Nephron progenitor cell (in vitro differentiated cells): ENCODE measurements at regions not wholly inside any gene's neighbourhood (a gene's known extent, or its start where the extent isn't known, plus 50 kb on each side); places are given as distances from the start of the nearest gene placed in this dataset.

Experiments
- DNase-seq: peaks from one replicate; pipeline ENCODE4 v3.0.0; 2021
- H3K27ac Mint-ChIP-seq: 2 replicates; pipeline ENCODE4 v1.8.0; 2021; ENCODE audit warnings: mild to moderate bottlenecking, moderate library complexity, mixed read lengths
- H3K27me3 Mint-ChIP-seq: 2 replicates; pipeline ENCODE4 v1.8.0; 2021; ENCODE audit warnings: mild to moderate bottlenecking, low read depth, mixed read lengths; ENCODE audit not compliant: poor library complexity
- H3K36me3 Mint-ChIP-seq: 2 replicates; pipeline ENCODE4 v1.8.0; 2021; ENCODE audit warnings: low read depth, mixed read lengths
- H3K4me1 Mint-ChIP-seq: 2 replicates; pipeline ENCODE4 v1.8.0; 2021; ENCODE audit warnings: mixed read lengths
- H3K4me3 Mint-ChIP-seq: 2 replicates; pipeline ENCODE4 v1.8.0; 2021; ENCODE audit warnings: mild to moderate bottlenecking, moderate library complexity, mixed read lengths
- H3K9me3 Mint-ChIP-seq: 2 replicates; pipeline ENCODE4 v1.8.0; 2021; ENCODE audit warnings: mild to moderate bottlenecking, moderate library complexity, mixed read lengths
- TF ChIP-seq, protein P1 (sequence below): fragments of 200-600 bp; sonication (generic); IDR thresholded peaks from 2 replicates; pipeline ENCODE4 v1.5.0; 2021; ENCODE audit warnings: antibody characterized with exemption

DNA sequence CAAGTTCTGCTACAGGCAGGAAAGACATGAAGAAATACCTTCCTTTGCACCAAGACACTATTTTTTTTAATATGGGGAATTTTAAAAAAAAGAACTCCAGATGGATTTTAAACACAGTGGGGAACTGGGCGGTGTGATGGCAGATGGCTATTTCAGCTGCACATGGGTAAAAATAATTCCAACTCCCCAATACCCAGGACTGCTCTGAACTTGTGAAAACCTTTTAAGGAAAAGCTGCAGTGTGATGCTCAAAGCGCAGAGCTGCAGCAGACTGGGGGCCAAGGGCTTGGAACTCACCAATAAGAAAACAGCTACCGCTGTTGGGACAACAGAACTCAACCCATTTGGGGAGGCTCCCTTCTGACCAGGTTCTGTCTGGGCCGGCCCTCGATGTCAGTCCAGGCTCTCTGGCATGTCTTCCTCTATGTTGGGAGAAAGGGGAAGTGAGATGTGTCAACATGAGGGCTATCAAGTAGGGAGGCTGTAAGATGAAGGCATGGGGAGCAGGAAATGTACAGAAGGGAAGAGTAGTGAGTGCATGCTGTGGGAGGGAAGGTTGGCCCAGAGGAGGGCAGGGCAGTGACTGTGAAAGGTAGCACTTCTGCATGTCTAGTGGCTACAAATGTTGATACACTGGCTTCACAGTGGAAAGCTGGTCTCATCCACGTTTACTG lies 64.0 kb upstream of the SLC14A2 start:
- Mint-ChIP-seq H3K4me1 (peaks cover 90% of the 10 kb centered on the region), H3K27me3 (peaks cover 7% of the 10 kb centered on the region), H3K27ac (peak overlapping the region; percentile 78), H3K4me3 (no peak overlapping the region), H3K9me3 (no peaks in the 10 kb centered on the region), H3K36me3 (no peaks in the 10 kb centered on the region)
- DNase-seq = no peak
- TF ChIP-seq, protein P1, sequence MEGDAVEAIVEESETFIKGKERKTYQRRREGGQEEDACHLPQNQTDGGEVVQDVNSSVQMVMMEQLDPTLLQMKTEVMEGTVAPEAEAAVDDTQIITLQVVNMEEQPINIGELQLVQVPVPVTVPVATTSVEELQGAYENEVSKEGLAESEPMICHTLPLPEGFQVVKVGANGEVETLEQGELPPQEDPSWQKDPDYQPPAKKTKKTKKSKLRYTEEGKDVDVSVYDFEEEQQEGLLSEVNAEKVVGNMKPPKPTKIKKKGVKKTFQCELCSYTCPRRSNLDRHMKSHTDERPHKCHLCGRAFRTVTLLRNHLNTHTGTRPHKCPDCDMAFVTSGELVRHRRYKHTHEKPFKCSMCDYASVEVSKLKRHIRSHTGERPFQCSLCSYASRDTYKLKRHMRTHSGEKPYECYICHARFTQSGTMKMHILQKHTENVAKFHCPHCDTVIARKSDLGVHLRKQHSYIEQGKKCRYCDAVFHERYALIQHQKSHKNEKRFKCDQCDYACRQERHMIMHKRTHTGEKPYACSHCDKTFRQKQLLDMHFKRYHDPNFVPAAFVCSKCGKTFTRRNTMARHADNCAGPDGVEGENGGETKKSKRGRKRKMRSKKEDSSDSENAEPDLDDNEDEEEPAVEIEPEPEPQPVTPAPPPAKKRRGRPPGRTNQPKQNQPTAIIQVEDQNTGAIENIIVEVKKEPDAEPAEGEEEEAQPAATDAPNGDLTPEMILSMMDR = no peak

DNA sequence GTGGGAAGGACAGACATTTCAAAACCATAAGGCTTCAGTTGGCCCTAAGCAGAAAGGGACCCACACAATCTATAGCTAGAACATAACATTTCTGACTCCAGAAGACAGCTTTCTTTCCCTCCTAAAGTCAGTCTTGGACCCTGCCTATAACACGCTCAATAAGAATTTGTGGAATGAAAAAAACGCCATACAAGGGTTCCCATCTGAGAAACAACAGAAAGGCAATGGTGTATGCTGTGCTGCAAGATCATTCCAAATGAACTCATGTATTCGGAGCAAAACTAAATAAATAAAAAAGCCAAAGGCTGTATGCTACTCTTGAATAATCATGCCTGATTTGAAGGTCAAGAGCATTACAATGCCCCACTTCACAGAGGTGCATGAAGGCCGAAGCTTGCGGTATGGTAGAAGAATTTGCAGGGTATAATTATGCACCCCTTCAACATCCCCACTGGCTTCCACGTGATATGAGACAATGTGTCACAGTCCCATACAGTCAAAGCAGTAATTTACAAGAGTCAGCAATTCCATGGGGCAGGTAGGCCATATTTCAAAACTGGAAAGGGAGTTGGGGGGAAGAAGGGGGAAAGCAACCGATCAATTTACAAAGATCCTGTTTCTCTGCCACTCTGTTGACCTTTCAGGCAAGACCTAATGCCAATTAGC lies 61.4 kb upstream of the SLC14A2 start:
- peak overlapping the region; percentile 47 for H3K4me3 Mint-ChIP-seq
- TF ChIP-seq, protein P1 = no peak
- peaks cover 73% of the 10 kb centered on the region for H3K4me1 Mint-ChIP-seq
- H3K27ac Mint-ChIP-seq = peak overlapping the region; percentile 36
- H3K36me3 Mint-ChIP-seq = no peaks in the 10 kb centered on the region
- no peaks in the 10 kb centered on the region for H3K9me3 Mint-ChIP-seq
- no peak for DNase-seq
- H3K27me3 Mint-ChIP-seq = peaks cover 7% of the 10 kb centered on the region

DNA sequence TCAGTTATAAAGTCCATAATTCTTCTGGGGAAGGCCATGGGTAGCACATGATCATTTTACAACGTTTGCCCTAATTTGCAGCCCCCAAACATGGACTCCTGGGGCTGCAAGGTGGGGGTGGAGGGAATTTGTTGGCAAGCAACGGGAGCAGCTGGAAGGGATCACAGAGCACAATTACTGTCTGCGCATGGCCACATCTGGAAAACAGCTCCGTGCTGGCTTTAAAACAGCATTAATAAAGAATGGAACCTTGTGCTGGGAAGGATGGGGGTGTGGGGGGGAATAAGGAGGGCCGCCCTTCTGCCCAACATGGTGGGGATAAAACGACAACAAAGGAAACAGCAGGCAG lies 60.9 kb upstream of the SLC14A2 start:
- Mint-ChIP-seq H3K27me3 (peaks cover 7% of the 10 kb centered on the region), H3K27ac (peak overlapping the region; percentile 36), H3K4me3 (peak overlapping the region; percentile 47), H3K9me3 (no peaks in the 10 kb centered on the region), H3K4me1 (peaks cover 73% of the 10 kb centered on the region), H3K36me3 (no peaks in the 10 kb centered on the region)
- peak; percentile 27 for DNase-seq
- TF ChIP-seq, protein P1 = no peak

DNA sequence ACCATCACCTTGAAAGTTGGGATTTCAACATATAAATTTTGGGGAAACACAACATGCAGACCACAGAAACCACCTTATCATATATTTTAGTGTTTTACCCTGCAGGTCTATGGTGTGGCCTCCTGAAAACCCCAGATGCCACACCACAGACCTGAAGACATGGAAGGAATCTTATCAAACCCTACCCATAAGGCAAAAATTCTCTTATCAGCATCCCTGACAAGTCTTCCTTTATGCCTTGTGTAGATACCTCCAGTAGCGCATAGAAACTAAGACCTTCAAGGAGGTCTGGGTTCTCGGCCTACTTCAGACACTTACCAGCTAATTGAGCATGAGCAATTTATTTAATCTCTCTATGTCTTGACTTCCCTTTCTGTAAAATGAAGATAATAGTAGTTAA lies 59.1 kb upstream of the SLC14A2 start:
- Mint-ChIP-seq H3K36me3 (no peaks in the 10 kb centered on the region), H3K27me3 (peaks cover 4% of the 10 kb centered on the region), H3K4me1 (peaks cover 67% of the 10 kb centered on the region), H3K4me3 (no peak overlapping the region), H3K27ac (no peak overlapping the region), H3K9me3 (no peaks in the 10 kb centered on the region)
- TF ChIP-seq, protein P1 = no peak
- DNase-seq = no peak

DNA sequence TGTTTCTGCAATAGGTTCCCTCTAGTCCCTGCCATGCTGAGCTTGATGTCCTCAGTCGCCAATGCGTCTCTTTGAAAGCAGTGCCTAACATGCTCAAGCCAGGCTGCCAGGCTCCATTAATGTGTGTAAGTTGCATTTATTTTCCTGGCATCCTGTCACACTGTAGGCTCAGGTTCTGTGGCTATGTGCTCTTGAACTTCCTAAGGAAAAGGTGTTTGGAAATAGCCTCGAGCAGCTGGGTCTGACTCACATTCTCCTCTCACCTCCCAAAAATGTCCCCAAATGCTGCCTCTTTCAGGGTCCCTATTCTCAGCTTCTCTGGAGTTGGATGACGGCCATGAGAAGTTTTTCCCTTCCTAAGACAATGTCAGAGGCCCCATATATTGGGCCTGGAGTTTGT lies 58.0 kb upstream of the SLC14A2 start:
- DNase-seq = no peak
- TF ChIP-seq, protein P1 = no peak
- H3K9me3 Mint-ChIP-seq = no peaks in the 10 kb centered on the region
- no peak overlapping the region for H3K4me3 Mint-ChIP-seq
- H3K27ac Mint-ChIP-seq = no peak overlapping the region
- peaks cover 3% of the 10 kb centered on the region for H3K27me3 Mint-ChIP-seq
- no peaks in the 10 kb centered on the region for H3K36me3 Mint-ChIP-seq
- H3K4me1 Mint-ChIP-seq = peaks cover 62% of the 10 kb centered on the region

DNA sequence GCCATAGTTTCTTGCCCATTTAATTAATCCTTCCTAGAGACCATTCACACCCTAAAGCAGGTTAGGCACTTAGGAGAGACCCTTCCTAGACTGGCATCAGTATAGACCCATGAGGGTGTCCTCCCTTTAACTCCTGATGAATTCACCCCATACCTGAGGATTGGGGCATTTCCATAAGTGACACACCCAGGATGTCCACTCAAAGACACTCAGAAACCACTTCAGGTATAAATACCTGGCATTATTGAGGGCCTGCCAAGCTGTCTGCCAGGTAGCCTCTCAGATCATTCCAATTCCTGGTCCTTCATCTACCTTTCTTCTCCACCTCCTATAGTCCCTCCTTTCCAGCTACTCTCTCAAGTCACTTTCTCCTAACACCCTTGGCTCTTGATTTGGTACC lies 57.5 kb upstream of the SLC14A2 start:
- TF ChIP-seq, protein P1 = no peak
- Mint-ChIP-seq H3K9me3 (no peaks in the 10 kb centered on the region), H3K4me1 (peaks cover 62% of the 10 kb centered on the region), H3K27ac (no peak overlapping the region), H3K36me3 (no peaks in the 10 kb centered on the region), H3K27me3 (no peaks in the 10 kb centered on the region), H3K4me3 (no peak overlapping the region)
- DNase-seq = no peak
